ENCODE measurements at regions not wholly inside any gene's neighbourhood (a gene's known extent, or its start where the extent isn't known, plus 50 kb on each side); places are given as distances from the start of the nearest gene placed in this dataset.

GRCh38 chr12:126506426-126507182 is 1441.4 kb downstream of the AACS start:
- TF ChIP-seq CTCF (IDR thresholded peaks at IDR 0.05 in 4 of 5, conservative IDR thresholded peaks at IDR 0.05 in 1 of 5) (no peak), POLR2A (IDR thresholded peaks at IDR 0.05) (no peak)

Data from gastrocnemius medialis (tissue), 4 donors.